Smooth muscle cell of the brain vasculature (primary cell): ENCODE measurements at regions not wholly inside any gene's neighbourhood (a gene's known extent, or its start where the extent isn't known, plus 50 kb on each side); places are given as distances from the start of the nearest gene placed in this dataset.
A peak's percentile ranks its signal among the peaks of the same experiment; 100 is the strongest.
"Not testable (repeated sequence)": the region's sequence is repeated elsewhere in the genome, so short reads cannot be mapped to it uniquely, and the experiment has no call there.

Experiments
- DNase-seq: peaks from one replicate; pipeline ENCODE4 v3.0.0-alpha.2; 2012; ENCODE audit warnings: low read depth, low spot score

DNA sequence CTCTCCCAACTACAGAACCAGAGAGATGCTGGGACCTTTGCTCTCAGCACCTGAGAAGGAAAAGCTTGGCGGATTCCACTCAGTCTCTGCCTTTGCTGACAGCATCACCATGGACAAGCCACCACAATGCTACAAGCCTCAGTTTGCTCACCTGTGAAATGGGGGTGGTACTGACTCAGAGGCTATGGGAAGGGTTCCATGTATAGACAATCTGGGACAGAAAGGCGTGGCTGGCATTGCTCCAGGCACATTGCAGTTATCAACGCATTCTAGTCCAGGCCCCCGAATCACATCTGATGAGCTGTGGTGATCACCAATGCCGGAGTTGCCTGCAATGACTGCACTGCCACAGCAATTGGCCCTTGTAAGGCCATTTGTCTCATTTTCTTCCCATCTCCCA lies 72.6 kb downstream of the ISX start:
- no peak for DNase-seq

DNA sequence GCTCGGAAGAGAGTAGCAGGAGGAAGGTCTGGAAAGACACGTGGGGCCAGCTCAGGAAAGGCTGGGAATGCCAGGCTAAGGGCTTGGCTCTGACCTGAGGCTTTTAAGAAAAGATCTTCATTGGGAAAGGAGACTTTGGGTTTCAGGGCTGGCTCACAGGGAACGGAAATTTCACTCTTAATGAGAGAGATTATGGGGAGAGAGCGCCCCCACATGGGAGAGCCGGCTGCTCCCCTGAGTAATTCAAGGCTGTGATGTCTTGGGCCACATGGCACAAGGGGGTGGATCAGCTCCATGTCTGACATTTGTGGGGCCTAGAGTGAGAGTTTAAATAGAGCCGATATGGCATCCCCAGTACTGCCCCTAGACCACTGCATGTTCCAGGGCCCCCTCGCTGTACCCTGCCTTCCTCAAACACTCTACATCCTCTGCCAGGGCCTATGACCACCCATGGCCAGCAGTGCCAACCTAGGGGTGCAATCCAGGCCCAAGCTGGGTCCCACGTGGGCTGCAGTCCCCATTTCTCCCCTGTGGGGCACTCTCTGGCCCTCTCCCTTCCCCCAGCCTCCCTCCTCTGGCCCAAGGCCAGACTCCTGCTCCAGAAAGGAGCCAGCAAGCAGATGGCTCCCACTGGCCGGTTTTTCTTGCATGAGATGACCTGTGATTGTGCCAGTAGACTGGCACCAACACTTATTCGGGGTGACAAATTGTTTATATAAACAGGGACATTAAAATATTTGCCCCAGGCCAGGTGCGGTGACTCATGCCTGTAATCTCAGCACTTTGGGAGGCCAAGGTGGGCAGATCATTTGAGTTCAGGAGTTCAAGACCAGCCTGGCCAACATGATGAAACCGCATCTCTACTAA lies 75.2 kb downstream of the ISX start:
- no peak for DNase-seq

DNA sequence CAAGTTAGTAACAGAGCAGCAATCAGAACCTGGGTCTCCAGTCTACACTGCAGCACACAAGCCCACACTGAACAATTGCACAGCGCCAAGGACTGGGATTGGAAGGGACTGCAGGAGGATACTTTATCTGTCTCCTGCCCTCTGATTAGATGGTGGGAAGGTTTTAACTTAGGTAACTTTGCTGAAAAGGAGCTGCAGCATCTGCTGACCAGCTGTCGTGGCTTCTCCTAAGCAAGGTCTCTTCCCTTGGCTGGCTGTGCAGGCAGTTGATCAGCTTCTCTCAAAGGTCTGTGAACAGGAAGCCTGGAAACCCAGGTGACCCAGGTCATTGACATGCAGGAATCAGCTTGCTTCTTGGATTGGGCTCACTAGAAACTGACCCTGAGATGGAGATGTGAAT lies 82.4 kb downstream of the ISX start:
- DNase-seq, result no peak

DNA sequence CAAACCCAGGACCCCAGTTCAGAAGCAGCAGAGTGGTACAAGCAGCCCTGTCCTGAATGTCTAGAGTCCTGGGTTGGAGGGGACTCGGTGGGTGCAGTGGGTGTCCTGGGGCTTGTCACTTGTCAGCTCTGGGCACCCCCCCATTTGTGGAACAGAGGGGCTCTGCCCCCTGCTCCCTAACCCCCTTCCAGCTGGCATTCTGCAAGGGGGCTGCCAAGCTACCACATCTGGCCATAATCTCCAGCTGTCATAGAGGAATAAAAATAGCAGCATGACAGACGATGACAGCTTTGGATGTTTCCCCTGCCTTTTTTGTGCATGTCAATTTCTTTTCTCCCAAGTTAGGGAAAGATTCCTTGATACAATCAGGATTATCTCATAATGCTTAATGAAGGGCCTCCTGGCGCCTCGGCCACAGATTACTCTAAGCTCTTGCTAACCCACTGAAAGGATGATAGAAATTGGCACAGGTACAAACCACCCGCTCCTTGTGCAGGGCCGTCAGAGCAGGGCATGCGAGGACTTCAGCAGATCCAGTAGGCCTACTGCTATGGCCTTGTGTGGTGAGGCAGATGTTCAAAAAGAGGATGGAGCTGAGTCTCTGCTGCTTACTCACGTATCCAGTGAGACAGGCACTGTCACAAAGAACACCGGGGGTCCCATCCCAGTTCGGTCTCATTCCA lies 83.0 kb downstream of the ISX start:
- no peak for DNase-seq

DNA sequence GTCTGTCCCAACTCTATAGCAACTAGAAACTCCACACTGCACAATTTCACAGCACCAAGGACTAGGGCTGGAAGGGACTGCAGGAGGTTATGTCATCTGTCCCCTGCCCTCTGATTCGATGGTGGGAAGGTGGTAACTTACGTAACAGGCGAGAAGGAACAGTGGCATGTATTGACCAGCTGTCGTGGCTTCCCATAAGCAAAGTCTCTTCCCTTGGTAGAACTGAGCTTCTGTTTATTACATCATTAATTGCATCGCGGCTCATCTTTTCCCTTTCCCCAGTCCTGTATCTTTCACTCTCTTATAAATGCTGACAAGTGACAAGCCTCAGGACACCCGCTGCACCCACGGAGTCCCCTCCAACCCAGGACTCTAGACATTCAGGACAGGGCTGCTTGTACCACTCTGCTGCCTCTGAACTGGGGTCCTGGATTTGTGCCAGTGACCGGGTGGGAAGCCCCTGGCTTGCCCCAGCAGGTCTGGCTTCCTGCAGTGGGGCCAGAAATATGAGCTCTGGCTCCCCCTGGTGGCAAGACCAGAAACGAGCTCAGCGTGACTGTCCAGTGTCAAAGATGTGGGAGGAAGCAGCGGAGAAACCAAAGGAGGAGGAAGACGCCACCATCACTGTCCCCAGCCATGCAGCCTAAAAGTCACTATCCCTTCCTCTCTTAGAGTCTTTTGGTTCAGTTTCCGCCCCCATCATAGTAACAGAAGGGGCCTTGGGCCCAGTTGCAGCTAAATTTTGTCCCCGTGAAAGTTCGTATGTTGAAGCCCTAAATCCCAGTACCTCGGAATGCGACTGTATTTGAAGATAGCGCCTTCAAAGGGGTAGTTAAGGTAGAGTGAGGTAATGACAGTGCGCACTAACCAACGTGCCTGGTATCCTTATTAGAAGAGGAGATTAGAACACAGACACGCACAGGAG lies 84.5 kb downstream of the ISX start:
- no peak for DNase-seq

DNA sequence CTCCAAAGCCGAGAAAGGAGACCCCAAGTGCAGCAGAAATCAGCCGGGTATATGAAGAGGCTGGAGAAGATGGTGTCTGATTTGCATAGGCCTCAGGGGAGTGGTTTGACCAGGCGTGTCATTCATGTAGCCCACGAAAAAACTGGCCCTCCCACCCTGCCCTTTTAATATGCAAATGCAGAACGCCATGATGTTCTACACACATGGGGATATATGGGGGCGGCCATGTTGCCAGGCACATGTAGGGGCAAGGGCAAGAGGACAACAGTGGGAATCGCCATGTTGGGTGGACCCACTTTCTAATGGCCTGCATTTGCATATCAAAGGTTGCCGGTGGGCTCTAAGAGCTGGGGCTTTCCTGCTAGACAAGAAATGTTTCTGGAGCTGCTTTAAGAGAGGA lies 86.4 kb downstream of the ISX start:
- no peak for DNase-seq

DNA sequence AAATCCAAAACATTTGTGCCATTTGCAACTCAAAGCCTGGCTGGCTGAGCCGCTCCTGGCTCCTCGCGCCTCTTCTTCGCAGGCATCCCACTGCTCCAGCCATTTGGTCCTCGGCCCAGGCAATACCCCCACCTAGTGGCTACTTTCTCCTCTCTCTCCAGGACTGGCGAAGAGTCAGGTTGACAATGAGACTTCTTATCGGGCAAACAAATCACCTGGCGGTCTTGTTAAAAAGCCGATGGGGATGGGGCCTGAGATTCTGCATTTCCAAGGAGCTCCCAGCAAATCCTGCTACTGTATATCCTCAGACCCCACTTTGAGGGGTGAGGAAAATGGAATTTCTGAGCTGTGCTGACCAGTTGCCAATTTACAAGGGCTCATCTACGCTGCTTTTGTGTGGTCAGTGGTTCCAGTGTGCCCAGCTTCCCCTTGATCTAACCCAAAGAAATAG lies 89.0 kb downstream of the ISX start:
- DNase-seq, result peak; percentile 10

DNA sequence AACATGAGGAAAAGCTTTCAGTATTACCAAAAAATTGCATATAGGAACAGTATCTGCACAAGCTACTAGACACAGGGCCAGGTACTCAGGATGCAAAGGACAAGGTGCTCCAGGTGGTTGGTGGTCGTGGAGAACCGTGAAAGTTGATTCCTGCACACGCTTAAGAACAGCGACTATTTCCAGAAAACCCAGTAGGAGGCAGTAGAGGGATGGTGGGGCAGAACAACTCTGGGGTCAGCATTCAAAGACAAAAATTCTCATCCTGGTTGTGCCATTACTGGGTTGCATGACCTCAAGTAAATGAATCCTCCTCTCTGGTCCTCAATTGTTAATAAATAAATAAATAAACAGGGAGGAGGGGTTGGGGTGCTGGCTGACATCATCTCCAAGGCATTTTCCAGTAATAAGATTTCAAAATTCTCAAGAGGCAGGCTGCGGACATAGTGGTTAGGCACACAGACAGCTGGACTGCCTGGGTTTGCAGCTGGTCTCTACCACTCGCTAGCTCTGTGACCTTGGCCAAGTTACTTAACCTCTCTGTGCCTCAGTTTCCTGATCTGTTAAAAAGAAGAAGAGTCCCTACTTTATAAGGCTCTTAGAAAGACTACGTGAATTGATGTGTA lies 89.6 kb downstream of the ISX start:
- no peak for DNase-seq

DNA sequence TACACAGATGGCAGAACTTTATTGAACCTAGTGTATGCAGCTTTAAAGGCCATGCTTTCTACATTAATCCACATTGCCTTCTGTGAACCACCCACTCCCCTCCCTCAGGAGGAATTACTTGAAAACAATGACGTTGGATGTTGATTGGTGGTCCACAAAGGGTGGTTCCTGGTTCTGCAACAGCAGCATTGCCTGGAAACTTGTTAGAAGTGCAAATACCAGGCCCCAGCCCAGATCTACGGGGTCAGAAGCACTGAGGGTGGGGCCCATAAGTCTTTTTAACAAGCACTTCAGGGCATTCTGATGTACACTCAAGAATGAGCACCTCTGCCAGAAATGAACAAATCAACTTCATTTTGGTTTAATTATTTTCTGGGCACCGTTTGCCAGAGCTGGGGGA lies 91.0 kb downstream of the ISX start:
- no peak for DNase-seq

DNA sequence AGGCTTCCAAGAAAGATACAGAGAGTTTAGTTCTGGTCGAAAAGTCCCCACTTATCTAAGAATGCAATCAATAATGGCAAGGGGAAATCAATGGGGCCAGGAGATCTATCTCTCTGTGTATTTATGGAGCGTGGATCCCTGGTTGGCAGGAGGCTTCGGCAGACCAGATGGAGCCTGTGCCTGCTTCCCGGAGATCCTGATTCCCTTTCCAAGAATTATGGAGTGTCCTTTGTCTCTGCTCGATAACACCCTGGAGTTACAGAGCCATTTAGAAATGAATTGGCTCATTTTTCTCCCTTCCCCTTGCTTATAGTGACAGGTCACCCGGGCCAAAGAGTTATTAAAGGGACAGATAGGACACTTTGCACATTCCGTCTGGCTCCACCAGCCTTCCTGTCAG lies 92.4 kb downstream of the ISX start:
- no peak for DNase-seq

DNA sequence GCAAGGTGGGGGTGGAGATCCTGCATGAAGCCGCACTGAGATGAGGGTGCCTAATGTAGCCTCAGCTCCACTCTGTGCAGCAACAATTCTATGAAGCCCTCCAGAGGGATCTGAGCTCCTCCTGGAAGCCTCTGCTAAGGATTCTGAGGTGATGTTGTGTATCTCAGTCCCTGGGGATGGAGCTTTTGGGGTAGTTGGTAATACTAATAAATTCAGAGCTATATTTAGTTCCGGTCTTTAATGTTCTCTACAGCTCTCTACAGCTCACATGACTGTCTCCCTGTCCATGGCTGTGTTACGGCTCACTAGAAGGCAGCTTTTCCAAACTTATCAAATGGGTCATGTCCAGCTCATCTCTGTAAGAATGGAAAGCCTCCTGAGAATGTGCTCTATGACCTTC lies 93.4 kb downstream of the ISX start:
- no peak for DNase-seq

DNA sequence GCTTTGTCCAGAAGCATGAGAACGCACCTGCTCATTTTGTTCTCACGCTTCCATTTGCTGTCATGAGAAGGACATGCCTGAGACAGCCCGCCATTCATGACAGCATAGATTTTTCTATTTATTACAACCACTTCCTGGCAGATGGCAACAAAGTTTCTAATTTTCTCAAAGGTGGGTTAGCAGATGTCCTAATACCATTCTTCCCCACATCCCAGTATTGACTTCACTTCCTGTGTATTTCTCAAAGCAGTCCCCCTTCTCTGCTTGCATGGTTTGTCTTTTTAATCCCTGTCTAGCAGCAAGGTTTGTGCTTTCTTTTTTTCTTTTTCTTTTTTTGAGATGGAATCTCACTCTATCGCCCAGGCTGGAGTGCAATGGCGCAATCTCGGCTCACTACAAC lies 94.3 kb downstream of the ISX start:
- no peak for DNase-seq

DNA sequence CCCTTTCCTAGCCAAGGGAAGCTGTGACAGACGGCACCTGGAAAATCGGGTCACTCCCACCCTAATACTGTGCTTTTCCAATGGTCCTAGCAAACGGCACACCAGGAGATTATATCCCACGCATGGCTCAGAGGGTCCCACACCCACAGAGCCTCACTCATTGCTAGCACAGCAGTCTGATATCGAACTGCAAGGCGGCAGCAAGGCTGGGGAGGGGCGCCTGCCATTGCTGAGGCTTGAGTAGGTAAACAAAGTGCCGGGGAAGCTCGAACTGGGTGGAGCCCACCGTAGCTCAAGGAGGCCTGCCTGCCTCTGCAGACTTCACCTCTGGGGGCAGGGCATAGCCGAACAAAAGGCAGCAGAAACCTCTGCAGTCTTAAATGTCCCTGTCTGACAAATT lies 91.4 kb upstream of the HMGXB4 start:
- DNase-seq, result not testable (repeated sequence)

DNA sequence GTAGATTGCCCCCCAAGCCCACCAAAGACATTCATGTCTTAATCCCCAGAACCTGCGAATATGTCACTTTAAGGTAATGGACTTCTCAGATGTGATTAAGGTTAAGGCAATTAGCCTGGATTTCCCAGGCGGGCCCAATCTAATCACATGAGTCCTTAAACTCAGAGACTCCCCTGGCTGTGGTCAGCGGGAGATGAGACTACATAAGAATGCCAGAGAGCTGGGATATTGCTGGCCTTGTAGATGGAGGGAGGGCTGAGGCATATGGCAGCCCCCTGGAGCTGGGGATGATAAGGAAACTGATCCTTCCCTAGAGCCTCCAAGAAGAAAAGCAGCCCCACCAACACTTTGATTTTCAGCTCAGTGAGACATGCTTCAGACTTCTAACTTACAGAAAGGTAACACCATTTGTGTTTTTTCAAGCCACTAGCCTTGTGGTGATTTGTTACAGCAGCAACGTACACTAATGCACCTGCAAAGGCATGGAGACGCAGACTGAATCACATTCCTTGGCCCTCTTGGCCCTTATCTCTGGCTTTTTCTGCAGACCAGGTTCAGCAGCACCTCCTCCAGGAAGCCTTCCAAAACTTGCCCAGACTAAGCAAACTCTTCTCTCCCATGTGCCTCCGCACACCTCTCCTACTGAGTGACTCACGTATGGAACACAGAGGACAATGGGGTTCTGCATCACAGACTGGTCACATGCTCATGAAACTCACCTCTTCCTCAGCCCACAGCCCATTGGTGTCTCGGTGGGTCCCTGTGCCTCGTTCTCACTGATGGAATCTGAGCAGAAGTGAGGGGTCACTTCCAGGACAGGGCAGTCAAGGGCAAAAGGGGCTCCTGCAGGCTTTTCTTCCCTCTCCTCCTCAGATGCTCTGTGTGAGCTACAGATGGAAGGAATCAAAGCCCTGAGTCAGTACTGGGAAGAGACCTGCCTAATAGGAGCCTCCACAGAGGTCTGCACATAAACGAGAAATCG lies 86.3 kb upstream of the HMGXB4 start:
- no peak for DNase-seq

DNA sequence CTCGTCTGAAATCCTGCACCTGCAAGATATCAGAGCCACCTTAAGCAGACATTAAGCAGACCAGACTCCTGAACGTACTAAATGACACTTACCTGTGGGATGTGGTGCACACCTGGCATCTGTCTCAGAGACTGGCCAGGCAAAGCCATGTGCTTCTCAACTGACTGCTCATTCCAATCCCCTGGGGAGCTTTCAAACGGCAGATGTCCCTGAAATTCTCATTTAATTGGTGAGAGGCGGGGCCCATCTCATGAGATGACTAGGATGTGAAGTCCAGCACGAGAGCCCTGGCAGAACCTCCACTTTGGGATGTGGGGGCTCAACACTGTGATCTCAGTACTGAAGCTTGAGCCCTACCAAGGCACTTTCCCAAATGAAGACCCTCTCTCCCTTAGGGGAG lies 84.9 kb upstream of the HMGXB4 start:
- DNase-seq, result no peak

DNA sequence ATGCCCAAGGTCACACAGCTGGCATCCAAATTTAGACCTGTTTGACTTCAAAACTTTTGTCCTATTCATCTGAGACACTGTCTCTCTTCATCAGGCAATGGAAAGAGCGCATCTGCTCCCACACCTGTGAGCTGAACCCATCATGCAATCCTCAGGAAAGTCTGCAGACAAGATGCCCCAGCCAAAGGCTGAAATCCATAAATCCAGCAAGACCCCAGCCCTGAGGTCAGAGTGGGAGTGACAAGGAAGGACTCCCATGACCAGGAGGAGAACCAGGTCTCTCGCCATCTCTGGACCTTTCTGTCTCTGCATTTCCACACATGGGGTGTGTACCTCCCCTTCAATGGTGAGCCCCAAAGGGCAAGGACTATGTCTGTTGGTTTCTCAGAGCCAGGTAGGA lies 83.6 kb upstream of the HMGXB4 start:
- DNase-seq, result no peak

DNA sequence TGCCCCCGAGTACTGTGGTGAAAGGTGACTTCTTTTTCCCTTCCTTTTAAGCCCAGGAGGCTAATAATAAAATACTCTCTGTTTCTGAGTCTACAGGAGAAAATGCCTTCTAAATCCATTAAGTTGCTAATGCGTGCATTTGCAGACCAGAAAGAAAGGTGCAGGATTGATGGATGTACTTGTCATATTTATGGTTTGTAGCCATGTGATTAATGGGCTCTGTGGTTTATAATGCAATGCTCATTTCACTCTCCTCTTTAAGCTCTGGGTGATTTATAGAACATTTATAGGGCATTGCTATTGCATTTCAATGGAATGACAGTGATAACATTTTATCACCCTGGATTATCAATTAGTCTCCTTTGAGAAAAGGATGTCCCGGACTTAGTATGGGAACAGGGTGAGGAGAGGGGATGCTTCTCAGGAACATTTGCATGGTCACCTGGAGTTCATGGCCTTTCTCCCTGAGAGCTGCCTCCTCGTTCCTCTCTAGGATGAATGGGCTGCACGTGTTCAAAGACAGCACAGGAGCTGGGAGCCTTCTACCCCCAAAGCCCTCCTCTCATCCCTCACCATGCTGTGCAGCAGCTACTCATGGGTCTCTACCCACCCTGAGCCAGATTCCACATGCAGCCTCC lies 82.8 kb upstream of the HMGXB4 start:
- no peak for DNase-seq

DNA sequence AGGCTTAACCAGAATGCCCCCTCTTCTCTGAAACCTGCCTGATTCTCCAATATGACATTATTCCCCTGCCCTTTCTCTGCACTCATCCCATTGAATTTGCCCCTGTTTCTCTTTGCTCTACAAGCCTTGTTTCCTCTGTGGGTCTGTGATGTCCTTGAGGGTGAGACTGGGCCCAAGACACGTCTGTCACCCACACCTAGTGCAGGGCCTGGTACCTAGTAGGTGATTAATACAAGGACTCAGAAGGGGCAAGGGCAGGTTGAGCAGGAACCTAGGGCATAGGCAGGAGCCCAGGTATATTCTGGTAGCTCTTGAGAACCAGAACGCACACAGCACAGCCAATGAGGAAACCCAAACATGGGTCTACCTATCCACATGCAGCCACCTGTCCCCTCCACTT lies 81.9 kb upstream of the HMGXB4 start:
- DNase-seq, result no peak

DNA sequence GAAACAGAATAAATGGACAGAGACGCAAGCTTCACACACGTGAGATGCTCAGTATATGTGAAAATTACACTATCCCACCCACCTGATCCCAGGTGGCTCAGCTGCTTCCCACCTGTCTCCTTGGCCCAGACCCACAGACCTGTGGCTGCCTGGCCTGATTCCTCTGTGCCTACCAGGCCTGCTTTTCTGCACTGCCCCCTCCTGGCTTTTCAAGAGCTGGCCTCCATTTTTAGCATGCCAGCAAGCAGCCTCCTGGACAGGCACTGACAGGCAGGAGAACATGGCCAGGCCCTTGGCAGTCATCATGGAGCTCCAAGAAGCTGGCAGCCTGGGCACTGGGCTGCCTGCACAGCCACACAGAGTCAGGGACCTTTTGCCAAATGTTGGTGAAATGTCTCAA lies 79.5 kb upstream of the HMGXB4 start:
- no peak for DNase-seq

DNA sequence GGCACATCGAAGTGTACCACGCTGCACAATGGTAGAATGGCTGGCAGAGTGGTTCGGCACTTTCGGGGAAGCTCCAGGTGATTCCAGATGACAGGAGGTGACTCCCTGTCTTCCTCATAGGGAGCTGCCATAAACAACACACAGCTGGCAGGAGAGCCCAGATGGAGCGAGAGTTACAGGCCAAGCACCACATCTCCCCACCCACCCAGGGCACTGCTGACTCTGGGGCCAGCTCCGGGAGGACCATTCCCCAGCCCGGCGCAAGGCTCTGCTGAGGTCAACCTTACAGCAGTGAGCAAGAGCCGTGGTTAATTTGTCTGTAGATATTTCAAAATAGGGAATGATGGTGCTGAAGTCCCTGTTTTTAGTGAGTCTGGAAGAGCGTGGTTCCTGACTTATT lies 78.8 kb upstream of the HMGXB4 start:
- DNase-seq, result no peak
